Endodermal cell (in vitro differentiated cells): ENCODE measurements at regions not wholly inside any gene's neighbourhood (a gene's known extent, or its start where the extent isn't known, plus 50 kb on each side); places are given as distances from the start of the nearest gene placed in this dataset.

Experiments used
- DNase-seq: peaks from one replicate; pipeline ENCODE4 v3.0.0-alpha.2; 2017
- H3K27ac ChIP-seq: 2 replicates; pipeline ENCODE4 v1.5.1; 2013; ENCODE audit warnings: mild to moderate bottlenecking, low read depth, low read length, moderate library complexity
- H3K27me3 ChIP-seq: 2 replicates; pipeline ENCODE4 v1.6.1; 2013; ENCODE audit warnings: mild to moderate bottlenecking, low read length, moderate library complexity; ENCODE audit not compliant: insufficient read depth, control insufficient read depth, poor library complexity, severe bottlenecking
- H3K36me3 ChIP-seq: 2 replicates; pipeline ENCODE4 v1.7.0; 2013; ENCODE audit warnings: mild to moderate bottlenecking, low read length, moderate library complexity; ENCODE audit not compliant: control insufficient read depth, insufficient read depth
- H3K4me1 ChIP-seq: one replicate; pipeline ENCODE4 v1.7.0; 2013; ENCODE audit warnings: low read length; ENCODE audit not compliant: control insufficient read depth, insufficient read depth
- H3K4me3 ChIP-seq: 2 replicates; pipeline ENCODE4 v1.5.1; 2013; ENCODE audit warnings: mild to moderate bottlenecking, low read length, moderate library complexity
- H3K9ac ChIP-seq: 2 replicates; pipeline ENCODE4 v1.6.1; 2013; ENCODE audit warnings: mild to moderate bottlenecking, low read length, moderate library complexity; ENCODE audit not compliant: poor library complexity, severe bottlenecking; ENCODE audit errors: extremely low read depth
- H3K9me3 ChIP-seq: 2 replicates; pipeline ENCODE4 v1.6.1; 2013; ENCODE audit warnings: mild to moderate bottlenecking, low read length, moderate library complexity; ENCODE audit not compliant: control insufficient read depth
- H3K27ac Mint-ChIP-seq: 2 replicates; pipeline ENCODE4 v1.8.0; 2020; ENCODE audit warnings: mixed read lengths
- H3K27me3 Mint-ChIP-seq: 2 replicates; pipeline ENCODE4 v1.8.0; 2021; ENCODE audit warnings: mild to moderate bottlenecking, mixed read lengths; ENCODE audit not compliant: insufficient read depth
- H3K36me3 Mint-ChIP-seq: 2 replicates; pipeline ENCODE4 v1.8.0; 2020; ENCODE audit warnings: low read depth, mixed read lengths
- H3K4me1 Mint-ChIP-seq: 2 replicates; pipeline ENCODE4 v1.8.0; 2020; ENCODE audit warnings: mixed read lengths
- H3K4me3 Mint-ChIP-seq: 2 replicates; pipeline ENCODE4 v1.8.0; 2020; ENCODE audit warnings: mild to moderate bottlenecking, moderate library complexity, mixed read lengths
- H3K9me3 Mint-ChIP-seq: 2 replicates; pipeline ENCODE4 v1.8.0; 2020; ENCODE audit warnings: mild to moderate bottlenecking, mixed read lengths
- WGBS, 2 experiments: methylation state at CpG; one replicate each; pipeline versions ENCODE4 v1.1.5 to v1.1.7; 2013; ENCODE audit warnings: missing lambda C conversion rate in 2 of 2, mixed read lengths in 1 of 2; ENCODE audit not compliant: insufficient coverage in 1 of 2, insufficient read length in 1 of 2; 5-methylcytosine and 5-hydroxymethylcytosine counted together
- TF ChIP-seq, protein P1 (sequence below): fragments of 200-600 bp; sonication (generic); conservative IDR thresholded peaks from 2 replicates; pipeline ENCODE4 v1.5.0; 2021; ENCODE audit warnings: antibody characterized with exemption, mild to moderate bottlenecking

DNA sequence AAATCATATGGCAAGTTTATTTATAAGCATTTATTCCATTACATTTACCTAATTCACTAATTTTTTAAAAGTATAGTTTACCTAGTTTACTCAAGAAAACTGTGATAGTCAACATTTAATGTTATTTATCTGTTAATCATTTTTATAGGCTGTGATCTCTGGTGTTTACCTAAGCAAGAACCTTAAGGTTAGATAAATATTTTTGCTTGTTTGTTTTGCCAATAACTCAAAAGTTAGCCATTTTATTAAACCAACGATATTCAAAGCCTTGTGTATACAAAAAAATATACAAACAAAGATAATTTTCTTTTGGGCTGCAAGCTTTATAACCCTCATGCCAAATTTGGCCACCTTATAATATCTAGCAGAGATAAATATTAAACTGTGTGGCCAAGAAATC, 157.3 kb downstream of the SLCO1B3 start:
- 92% methylated on average over 1 of the region's 1 CpG; no CpG with 5 or more reads in 1 of the 2 experiments for WGBS, 2 experiments
- no peak overlapping the region for H3K9ac ChIP-seq
- no peak for DNase-seq
- no peaks in the 10 kb centered on the region for H3K4me1 ChIP-seq
- Mint-ChIP-seq H3K4me1 (no peaks in the 10 kb centered on the region), H3K27me3 (no peaks in the 10 kb centered on the region), H3K36me3 (peaks cover 2% of the 10 kb centered on the region), H3K27ac (no peak overlapping the region), H3K4me3 (no peak overlapping the region), H3K9me3 (peaks cover 33% of the 10 kb centered on the region)
- no peak overlapping the region for H3K4me3 ChIP-seq
- H3K9me3 ChIP-seq = peaks cover 10% of the 10 kb centered on the region
- TF ChIP-seq, protein P1, sequence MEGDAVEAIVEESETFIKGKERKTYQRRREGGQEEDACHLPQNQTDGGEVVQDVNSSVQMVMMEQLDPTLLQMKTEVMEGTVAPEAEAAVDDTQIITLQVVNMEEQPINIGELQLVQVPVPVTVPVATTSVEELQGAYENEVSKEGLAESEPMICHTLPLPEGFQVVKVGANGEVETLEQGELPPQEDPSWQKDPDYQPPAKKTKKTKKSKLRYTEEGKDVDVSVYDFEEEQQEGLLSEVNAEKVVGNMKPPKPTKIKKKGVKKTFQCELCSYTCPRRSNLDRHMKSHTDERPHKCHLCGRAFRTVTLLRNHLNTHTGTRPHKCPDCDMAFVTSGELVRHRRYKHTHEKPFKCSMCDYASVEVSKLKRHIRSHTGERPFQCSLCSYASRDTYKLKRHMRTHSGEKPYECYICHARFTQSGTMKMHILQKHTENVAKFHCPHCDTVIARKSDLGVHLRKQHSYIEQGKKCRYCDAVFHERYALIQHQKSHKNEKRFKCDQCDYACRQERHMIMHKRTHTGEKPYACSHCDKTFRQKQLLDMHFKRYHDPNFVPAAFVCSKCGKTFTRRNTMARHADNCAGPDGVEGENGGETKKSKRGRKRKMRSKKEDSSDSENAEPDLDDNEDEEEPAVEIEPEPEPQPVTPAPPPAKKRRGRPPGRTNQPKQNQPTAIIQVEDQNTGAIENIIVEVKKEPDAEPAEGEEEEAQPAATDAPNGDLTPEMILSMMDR = no peak
- no peaks in the 10 kb centered on the region for H3K36me3 ChIP-seq
- H3K27me3 ChIP-seq = no peaks in the 10 kb centered on the region
- no peak overlapping the region for H3K27ac ChIP-seq

DNA sequence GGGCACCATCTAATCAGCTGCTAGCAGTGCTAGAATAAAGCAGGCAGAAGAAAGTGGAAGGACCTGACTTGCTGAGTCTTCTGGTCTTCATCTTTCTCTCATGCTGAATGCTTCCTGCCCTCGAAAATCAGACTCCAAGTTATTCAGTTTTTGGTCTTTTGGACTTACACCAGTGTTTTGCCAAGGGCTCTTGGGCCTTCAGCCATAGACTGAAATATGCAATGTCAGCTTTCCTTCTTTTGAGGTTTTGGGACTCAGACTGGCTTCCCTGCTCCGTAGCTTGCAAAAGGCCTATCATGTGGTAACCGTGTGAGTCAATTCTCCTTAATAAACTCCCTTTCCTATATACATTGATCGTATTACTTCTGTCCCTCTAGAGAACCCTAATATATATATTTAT, 159.3 kb downstream of the SLCO1B3 start:
- Histone ChIP-seq H3K27me3 (no peaks in the 10 kb centered on the region), H3K9ac (no peak overlapping the region), H3K9me3 (peaks cover 10% of the 10 kb centered on the region), H3K27ac (no peak overlapping the region), H3K36me3 (no peaks in the 10 kb centered on the region), H3K4me3 (no peak overlapping the region), H3K4me1 (no peaks in the 10 kb centered on the region)
- Mint-ChIP-seq H3K27me3 (no peaks in the 10 kb centered on the region), H3K27ac (no peak overlapping the region), H3K4me1 (no peaks in the 10 kb centered on the region), H3K4me3 (no peak overlapping the region), H3K9me3 (peaks cover 34% of the 10 kb centered on the region), H3K36me3 (peaks cover 2% of the 10 kb centered on the region)
- TF ChIP-seq, protein P1 = no peak
- no peak for DNase-seq
- 72 to 86% methylated on average over 1 to 3 of the region's 4 CpGs for WGBS, 2 experiments

DNA sequence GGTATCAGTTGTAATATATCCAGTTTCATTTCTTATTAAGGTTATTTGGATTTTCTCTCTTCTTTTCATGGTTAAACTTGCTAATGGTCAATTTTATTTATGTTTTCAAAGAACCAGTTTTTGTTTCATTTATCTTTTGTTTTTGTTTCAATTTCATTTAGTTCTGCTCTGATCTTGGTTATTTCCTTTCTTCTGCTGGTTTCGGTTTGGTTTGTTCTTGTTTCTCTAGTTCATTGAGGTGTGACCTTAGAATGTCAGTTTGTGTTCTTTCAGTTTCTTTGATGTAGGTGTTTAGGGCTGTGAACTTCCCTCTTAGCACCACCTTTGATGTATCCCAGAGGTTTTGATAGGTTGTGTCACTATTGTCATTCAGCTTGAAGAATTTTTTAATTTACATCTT, 145.6 kb upstream of the SLCO1B1 start:
- no peak overlapping the region for H3K27ac Mint-ChIP-seq
- H3K4me1 Mint-ChIP-seq = no peaks in the 10 kb centered on the region
- H3K27ac ChIP-seq = no peak overlapping the region
- no peaks in the 10 kb centered on the region for H3K36me3 ChIP-seq
- H3K36me3 Mint-ChIP-seq = no peaks in the 10 kb centered on the region
- peaks cover 26% of the 10 kb centered on the region for H3K9me3 Mint-ChIP-seq
- no CpG with 5 or more reads among the region's 1 CpG for WGBS, 2 experiments
- H3K27me3 Mint-ChIP-seq = no peaks in the 10 kb centered on the region
- no peak overlapping the region for H3K9ac ChIP-seq
- no peak overlapping the region for H3K4me3 ChIP-seq
- no peaks in the 10 kb centered on the region for H3K27me3 ChIP-seq
- no peak for DNase-seq
- no peaks in the 10 kb centered on the region for H3K9me3 ChIP-seq
- TF ChIP-seq, protein P1 = no peak
- no peaks in the 10 kb centered on the region for H3K4me1 ChIP-seq
- H3K4me3 Mint-ChIP-seq = no peak overlapping the region
